HG03196 (cell line): ENCODE measurements at regions not wholly inside any gene's neighbourhood (a gene's known extent, or its start where the extent isn't known, plus 50 kb on each side); places are given as distances from the start of the nearest gene placed in this dataset.
A peak's percentile ranks its signal among the peaks of the same experiment; 100 is the strongest.

Experiments
- ATAC-seq: cut with Tn5 transposase; IDR thresholded peaks from one replicate; pipeline ENCODE4 v1.9.1; 2021; ENCODE audit not compliant: unreplicated experiment

DNA sequence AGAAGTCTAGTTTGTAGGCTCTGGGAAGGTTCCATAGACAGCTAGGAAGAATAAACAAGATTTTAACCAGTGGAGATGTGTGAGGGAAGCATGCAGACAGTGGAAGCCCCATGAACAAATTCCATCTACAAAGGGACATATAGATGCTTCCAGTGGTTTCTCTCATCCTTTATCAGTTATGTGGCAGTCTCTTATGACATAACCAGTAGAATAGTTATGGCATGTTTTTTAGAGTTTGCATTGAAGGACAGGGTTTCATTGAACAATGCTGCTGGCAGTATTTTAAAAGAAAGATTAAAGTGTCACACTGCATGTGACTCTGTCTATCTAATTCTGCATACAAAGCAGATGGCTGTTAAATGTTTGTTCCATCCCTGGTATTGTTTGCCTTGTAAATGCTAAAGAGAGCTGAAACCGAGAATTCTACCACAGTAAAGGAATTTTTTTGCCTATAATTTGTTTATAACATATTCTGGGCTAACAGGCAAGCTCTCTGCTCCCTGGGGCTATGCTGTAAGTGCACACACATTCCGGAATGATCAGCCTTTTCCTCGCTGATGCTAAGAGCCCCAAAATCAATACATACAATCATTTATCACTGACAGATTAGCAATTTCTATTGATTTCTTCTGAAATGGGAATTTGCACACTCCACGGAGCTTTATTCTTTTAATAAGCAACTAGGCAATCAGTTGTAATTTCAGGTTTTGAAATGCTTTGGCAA lies 76.8 kb upstream of the PELI1 start:
- ATAC-seq = no peak

GRCh38 chr2:64221935-64222334 lies 77.7 kb upstream of the PELI1 start:
- no peak for ATAC-seq

DNA sequence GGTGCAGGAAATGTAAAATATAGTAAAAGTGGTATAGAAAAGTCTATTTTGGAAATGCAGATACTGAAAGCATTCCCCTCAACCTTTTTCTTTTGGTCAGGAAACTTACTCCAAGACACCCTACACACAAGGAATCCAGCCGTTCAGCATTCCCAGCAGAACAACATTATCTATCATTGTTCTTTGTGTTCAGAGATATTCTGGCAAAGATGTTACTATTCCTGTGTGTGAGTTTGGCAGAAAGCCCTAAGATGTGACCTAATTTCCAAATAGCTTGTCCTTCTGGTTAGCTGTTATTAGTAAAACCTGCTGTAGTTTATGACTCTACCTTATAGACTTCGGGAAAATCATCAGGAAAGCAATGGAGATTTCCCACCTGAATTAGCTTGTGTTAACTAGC lies 78.1 kb upstream of the PELI1 start:
- no peak for ATAC-seq

DNA sequence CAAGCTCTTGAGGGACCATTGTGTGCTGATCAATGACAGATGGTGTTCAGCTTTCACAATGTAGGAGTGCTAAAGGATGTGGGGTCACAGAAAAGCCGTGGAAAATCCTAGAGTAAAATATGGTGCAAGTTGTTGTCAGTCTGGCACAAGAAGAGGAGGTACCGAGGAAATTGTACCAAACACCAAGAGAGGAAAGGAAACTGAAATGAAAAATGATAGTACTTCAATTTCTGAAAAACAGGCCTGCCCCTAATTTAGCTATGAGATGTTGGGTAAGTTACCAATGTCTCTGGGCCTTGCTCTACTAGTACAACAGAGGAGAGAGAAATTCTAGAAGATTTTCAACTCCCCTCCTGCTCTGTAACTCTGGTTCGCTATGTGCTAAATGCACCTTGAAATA lies 78.8 kb upstream of the PELI1 start:
- peak; percentile 47 for ATAC-seq

DNA sequence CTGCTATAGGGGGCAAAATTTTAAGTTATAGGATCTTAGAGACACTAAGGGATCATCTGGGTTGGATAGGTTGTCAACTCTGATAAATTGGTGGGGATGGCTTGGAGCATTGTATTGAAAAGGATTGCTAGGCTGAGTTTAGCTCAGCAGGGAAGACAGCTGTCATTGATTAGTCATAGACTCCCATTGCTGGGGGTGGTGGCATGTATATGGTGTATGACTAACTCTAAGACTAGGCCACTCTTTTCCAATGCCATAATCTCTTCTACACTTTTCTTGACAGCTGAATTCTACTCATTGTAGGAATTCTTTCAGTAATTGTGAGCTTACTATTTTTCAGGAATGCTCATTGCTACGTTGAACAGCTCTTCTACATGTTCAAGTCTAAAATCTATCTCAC lies 81.3 kb upstream of the PELI1 start:
- no peak for ATAC-seq

GRCh38 chr2:64226611-64227010 lies 82.4 kb upstream of the PELI1 start:
- no peak for ATAC-seq

DNA sequence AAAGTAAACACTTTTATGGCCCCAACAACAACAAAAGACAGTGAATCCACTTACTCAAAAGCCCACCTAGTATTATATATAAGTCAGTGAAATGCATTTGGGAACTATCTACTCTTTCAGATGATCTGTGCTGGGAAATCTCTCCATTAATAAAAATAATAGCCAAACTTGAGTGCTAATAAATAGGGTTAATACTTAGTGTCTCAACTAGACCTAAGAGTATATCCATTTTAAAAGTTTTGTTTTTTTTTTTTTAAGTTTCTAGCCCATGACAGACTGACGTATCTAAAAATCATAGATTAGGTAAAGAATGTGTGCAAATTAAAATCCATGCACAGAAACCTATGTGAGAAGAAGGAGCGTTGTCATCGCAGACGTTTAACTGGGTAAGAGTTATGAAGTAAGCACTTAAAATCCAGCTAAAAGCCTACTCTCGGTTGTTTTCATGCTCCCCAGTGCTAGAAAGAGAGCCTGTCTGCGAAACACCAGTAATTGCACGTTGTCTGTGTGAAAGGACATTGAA lies 83.4 kb upstream of the PELI1 start:
- no peak for ATAC-seq

DNA sequence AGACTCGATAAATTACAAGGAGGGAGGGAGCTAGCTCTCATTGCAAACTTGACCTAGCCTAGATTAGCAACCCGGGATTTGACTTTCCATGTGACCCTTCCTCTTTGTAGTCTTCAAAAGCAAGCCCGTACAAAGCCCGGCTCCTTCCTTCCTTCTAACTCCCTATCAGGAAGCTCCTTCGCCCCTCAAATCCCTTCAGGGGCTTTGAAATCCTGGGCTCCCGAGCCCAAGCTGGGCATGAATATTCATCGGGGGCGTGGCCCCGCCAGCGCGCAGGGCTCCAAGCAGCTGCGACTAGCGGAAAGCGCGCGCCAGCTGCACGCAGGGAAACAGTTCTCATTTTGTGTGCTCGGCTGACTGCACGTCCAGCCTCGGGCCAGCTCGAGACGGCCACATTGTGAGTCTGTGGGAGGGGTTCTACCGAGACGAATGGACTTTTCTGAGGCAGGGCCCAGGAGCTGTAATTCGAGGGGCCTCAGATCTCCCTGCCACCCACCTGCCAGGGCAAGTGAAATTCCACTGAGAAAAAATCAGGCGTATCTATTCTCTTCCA lies 84.0 kb upstream of the PELI1 start:
- peak; percentile 95 for ATAC-seq

- ATAC-seq = no peak
These were observed 84.7 kb upstream of the PELI1 start for GRCh38 chr2:64228918-64229317.

GRCh38 chr2:64230540-64230939 lies 86.3 kb upstream of the PELI1 start:
- no peak for ATAC-seq

- no peak for ATAC-seq
These were observed 88.0 kb upstream of the PELI1 start for GRCh38 chr2:64232266-64232665.

DNA sequence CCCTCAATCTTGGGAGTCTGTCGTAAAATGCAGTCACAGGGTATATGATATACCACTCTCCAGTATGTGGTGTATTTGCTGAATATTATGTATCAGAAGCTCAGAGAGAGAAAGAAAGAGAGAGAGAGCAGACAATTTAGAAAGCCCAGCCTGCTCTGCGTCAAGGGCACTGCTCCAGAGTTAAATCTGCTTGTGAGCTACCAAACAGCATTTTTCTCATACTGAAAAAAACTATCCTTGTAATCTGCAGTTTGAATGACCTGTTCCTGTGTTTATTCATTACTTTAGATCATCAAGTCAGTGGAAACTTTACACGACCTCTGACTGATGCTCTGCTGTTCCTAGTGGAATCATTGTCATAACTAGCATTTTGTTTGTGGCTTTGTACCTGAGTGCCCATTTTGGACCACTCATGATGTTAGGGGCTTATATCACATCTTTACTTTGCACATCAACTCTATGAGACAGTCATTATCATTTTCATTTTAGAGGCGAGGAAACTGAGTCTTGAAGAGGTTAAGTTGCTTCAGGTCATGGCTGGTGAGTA lies 89.2 kb upstream of the PELI1 start:
- no peak for ATAC-seq

GRCh38 chr2:64234150-64234549 lies 89.9 kb upstream of the PELI1 start:
- ATAC-seq = no peak

GRCh38 chr2:64234785-64235184 lies 90.6 kb upstream of the PELI1 start:
- ATAC-seq = peak; percentile 76

DNA sequence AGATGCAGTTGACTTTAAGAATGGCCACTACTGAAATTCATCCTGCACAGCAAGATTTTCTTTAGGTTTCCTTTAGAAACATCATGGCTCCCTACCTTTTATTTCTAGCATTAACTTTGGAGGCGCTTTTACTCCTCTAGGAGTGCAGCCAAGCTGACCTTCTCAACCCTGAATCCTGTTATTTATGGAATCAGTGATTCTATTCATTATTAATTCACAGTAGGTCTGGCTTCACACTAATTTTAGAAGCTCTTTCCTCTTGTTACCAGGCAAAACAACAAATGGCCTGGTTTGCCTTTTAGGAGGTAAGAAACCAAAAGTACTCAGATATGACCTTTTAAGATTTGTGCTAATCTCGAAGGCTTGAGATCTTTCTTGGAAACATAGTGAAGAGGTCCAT lies 93.0 kb upstream of the PELI1 start:
- ATAC-seq = no peak

- ATAC-seq = no peak
These were observed 94.6 kb upstream of the PELI1 start for GRCh38 chr2:64238799-64239198.

DNA sequence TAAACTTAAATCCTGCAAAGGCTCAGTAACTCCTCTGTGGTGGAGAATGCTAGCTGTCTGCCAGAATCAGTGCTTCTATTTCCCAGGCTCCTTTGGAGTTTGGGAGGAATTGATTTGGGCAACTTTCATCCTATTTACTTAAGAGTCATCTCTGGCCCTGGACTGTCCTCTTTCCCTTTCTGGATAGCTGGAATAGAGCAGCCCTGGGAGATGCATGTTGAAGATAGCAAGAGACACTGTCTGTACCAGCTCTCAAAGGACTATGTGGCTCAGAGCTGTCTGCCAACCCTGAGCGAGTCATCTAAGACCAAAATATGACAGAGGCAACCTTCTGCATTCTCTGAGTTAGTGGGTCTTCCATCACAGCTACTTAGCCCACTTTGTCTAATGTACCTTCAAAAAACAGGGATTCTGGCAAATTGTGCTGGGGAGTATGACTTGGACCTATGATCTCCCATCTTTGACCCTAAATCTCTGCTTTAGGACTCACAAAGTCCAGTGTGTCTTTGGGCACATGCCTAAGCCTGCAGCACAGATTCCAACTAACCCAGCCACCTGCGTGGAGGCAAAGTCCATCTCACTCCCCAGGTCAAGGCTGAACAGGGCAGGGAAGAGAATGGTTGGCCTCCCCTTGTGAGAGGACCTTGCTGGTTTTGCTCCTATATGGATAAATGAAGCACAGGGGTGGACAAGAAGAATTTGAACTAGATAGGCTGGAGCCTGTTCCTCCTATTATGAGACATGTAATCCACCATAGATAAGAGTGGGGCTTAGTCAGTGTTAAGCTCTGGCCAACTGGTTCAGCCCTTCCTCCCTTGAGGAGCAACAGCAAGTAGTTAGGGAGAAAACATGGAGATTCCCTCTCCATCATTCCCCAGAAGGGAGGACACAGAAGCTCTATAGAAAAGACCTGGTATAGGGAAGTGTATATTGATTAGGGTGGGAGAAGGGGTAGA lies 99.1 kb upstream of the PELI1 start:
- ATAC-seq = no peak

GRCh38 chr2:64244037-64244416 lies 99.8 kb upstream of the PELI1 start:
- ATAC-seq = no peak

GRCh38 chr2:64245631-64246030 lies 101.4 kb upstream of the PELI1 start:
- ATAC-seq = no peak

DNA sequence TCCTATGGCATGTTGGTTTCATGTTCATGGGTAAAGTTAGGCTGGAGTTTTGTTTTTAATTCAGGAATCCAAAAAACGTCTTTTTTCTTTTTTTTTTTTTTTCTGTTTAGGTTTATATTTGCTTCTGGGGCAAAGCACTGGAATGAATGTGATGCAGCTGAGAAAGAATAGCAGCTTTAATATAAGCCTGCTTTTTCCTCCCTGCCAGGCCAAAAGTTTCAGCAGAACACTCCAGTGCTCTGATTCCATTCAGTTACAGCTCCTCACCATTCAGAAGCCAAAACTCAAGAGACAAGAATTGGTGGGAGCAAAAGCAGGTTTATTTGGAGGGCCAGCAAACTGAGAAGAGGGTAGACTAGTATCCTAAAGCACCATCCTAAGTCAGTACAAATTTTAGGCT lies 102.7 kb upstream of the PELI1 start:
- no peak for ATAC-seq

DNA sequence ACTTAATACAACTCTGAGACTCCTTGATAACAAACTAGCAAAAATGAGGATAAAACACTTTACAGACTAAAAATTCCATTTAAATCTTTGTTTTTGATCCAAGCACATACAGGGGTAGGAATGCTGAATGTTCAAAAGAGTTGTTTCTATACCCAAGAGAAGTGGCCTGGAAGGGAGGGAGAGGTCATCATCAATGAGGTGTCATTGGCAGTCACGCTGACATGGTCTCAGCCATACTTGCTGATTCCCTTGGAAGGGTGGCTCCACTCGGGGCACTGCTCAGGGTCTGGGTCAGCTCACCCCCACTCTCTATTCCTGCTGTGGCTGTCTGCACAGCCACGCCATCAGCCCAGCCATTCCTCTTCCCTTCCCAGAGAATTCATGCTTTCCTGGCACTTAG lies 105.2 kb upstream of the PELI1 start:
- no peak for ATAC-seq
